B cell (primary cell): ENCODE measurements at regions not wholly inside any gene's neighbourhood (a gene's known extent, or its start where the extent isn't known, plus 50 kb on each side); places are given as distances from the start of the nearest gene placed in this dataset.
A peak's percentile ranks its signal among the peaks of the same experiment; 100 is the strongest.

Experiments
- ATAC-seq: fragments of 200-7000 bp; cut with Tn5 transposase; one replicate; pipeline ENCODE4 v1.10.0; 2021; ENCODE audit warnings: low read depth, mild to moderate bottlenecking, moderate number of reproducible peaks, moderate library complexity
- CTCF ChIA-PET: fragments of 350-600 bp; sonication (Branson Sonifier 250); formaldehyde crosslinking; loops from one replicate; lab custom pipeline; 2021; ENCODE audit warnings: antibody characterized with exemption, inconsistent platforms; lab: Charles Lee
- POLR2A ChIA-PET: fragments of 350-600 bp; sonication (Branson Sonifier 250); formaldehyde crosslinking; loops from one replicate; lab custom pipeline; 2021; ENCODE audit warnings: antibody characterized with exemption; lab: Charles Lee
- DNase-seq: peaks from one replicate; pipeline ENCODE4 v3.0.0; 2013
- H2AFZ ChIP-seq: 2 replicates; pipeline ENCODE4 v1.6.1; 2012; ENCODE audit warnings: mild to moderate bottlenecking, low read depth, low read length; ENCODE audit not compliant: insufficient read depth, poor library complexity, severe bottlenecking
- H3K27ac ChIP-seq, 2 donors: 1 replicate in 1 of 2; 2 replicates in 1 of 2; pipeline ENCODE4 v1.5.1; 2012 to 2013; ENCODE audit warnings: low read length in 2 of 2, mild to moderate bottlenecking in 2 of 2, moderate library complexity in 1 of 2
- H3K27me3 ChIP-seq, 4 experiments: fragments of 200-600 bp in 1 of 4; sonication (generic) in 1 of 4; replicated peaks in 1 of 4; 1 replicate in 2 of 4; 2 replicates in 2 of 4; pipeline versions ENCODE4 v1.6.1 to v1.7.0; 2013 to 2016; ENCODE audit warnings: low read length in 3 of 4, mild to moderate bottlenecking in 2 of 4, mixed read lengths in 1 of 4, moderate library complexity in 1 of 4; ENCODE audit not compliant: insufficient read depth in 4 of 4, control insufficient read depth in 3 of 4; ENCODE audit errors: control extremely low read depth in 1 of 4
- H3K36me3 ChIP-seq, 2 experiments: replicated peaks in 1 of 2; 1 replicate in 1 of 2; 2 replicates in 1 of 2; pipeline versions ENCODE4 v1.6.1 to v1.7.1; 2013; ENCODE audit warnings: low read length in 1 of 2; ENCODE audit not compliant: insufficient read depth in 2 of 2, control insufficient read depth in 1 of 2; ENCODE audit errors: control extremely low read depth in 1 of 2, extremely low read depth in 1 of 2
- H3K4me1 ChIP-seq, 2 donors: fragments of 200-600 bp in 1 of 2; sonication (generic) in 1 of 2; 1 replicate in 1 of 2; 2 replicates in 1 of 2; pipeline versions ENCODE4 v1.5.1 to v1.6.1; 2013 to 2017; ENCODE audit warnings: low read length in 2 of 2; ENCODE audit not compliant: control insufficient read depth in 2 of 2, insufficient read depth in 2 of 2
- H3K4me2 ChIP-seq: replicated peaks from 2 replicates; pipeline ENCODE3; 2012; ENCODE audit warnings: mild to moderate bottlenecking, low read depth, low read length; ENCODE audit not compliant: poor library complexity, severe bottlenecking
- H3K4me3 ChIP-seq, 5 experiments: fragments of 200-600 bp in 1 of 5; sonication (generic) in 1 of 5; 1 replicate in 3 of 5; 2 replicates in 2 of 5; pipeline versions ENCODE4 v1.5.1 to v1.7.0; 2011 to 2016; ENCODE audit warnings: low read length in 4 of 5, mild to moderate bottlenecking in 4 of 5, low read depth in 2 of 5, control low read depth in 1 of 5, moderate library complexity in 1 of 5; ENCODE audit not compliant: insufficient read depth in 1 of 5; ENCODE audit errors: control extremely low read depth in 1 of 5, extremely low read depth in 1 of 5
- H3K79me2 ChIP-seq: fragments of 200-600 bp; sonication (generic); one replicate; pipeline ENCODE4 v1.6.0; 2016; ENCODE audit warnings: low read length; ENCODE audit not compliant: control insufficient read depth, insufficient read depth
- H3K9ac ChIP-seq: fragments of 200-600 bp; sonication (generic); 2 replicates; pipeline ENCODE4 v1.6.1; 2017; ENCODE audit warnings: mild to moderate bottlenecking, low read length, moderate library complexity
- H3K9me3 ChIP-seq, 3 donors: one replicate each; pipeline versions ENCODE4 v1.6.1 to v1.7.1; 2013; ENCODE audit warnings: low read length in 2 of 3; ENCODE audit not compliant: control insufficient read depth in 2 of 3, insufficient read depth in 1 of 3; ENCODE audit errors: control extremely low read depth in 1 of 3
- H4K20me1 ChIP-seq: 2 replicates; pipeline ENCODE4 v1.6.0; 2012; ENCODE audit warnings: mild to moderate bottlenecking, low read length; ENCODE audit not compliant: insufficient read depth, control insufficient read depth, poor library complexity, severe bottlenecking
- H3K27ac Mint-ChIP-seq: one replicate; pipeline ENCODE4 v1.8.0; 2021; ENCODE audit warnings: mixed read lengths
- H3K27me3 Mint-ChIP-seq: one replicate; pipeline ENCODE4 v1.8.0; 2021; ENCODE audit warnings: mixed read lengths
- H3K4me1 Mint-ChIP-seq: one replicate; pipeline ENCODE4 v1.8.0; 2021; ENCODE audit warnings: mixed read lengths
- H3K4me3 Mint-ChIP-seq: one replicate; pipeline ENCODE4 v1.8.0; 2021; ENCODE audit warnings: mixed read lengths
- H3K9me3 Mint-ChIP-seq: one replicate; pipeline ENCODE4 v1.8.0; 2022; ENCODE audit warnings: mixed read lengths; ENCODE audit not compliant: insufficient read depth
- CTCF ChIP-seq: fragments of 200-600 bp; IDR thresholded peaks from one replicate; pipeline ENCODE4 v1.8.0; 2022; ENCODE audit warnings: antibody characterized with exemption, mild to moderate bottlenecking
- EZH2 ChIP-seq: IDR thresholded peaks from 2 replicates; pipeline ENCODE4 v1.6.1; 2012; ENCODE audit warnings: borderline replicate concordance, low read depth, mild to moderate bottlenecking, moderate library complexity, low read length; ENCODE audit not compliant: insufficient read depth, poor library complexity, severe bottlenecking
- WGBS: methylation state at CpG from one replicate; pipeline ENCODE4 v1.1.5; 2013; ENCODE audit warnings: missing lambda C conversion rate; ENCODE audit not compliant: insufficient coverage; 5-methylcytosine and 5-hydroxymethylcytosine counted together
- intact Hi-C: fragments of 100-400 bp; cut with micrococcal nuclease; formaldehyde crosslinking; loops from one replicate; pipeline ENCODE4 v1.10.0; 2022

- Histone ChIP-seq H2AFZ (peak overlapping the region; percentile 55), H3K36me3 (no peaks in the 10 kb centered on the region), H4K20me1 (no peaks in the 10 kb centered on the region), H3K9me3 (no peaks in the 10 kb centered on the region), H3K79me2 (no peaks in the 10 kb centered on the region), H3K9ac (no peak overlapping the region), H3K27ac (no peak overlapping the region), H3K4me3 (no peak overlapping the region), H3K4me2 (no peak overlapping the region), H3K27me3 (peaks cover 0 to 3% (median 0%) of the 10 kb centered on the region in 4 experiments), H3K4me1 (peaks cover 3 to 8% of the 10 kb centered on the region in 2 donors)
- H3K4me3 Mint-ChIP-seq, result no peak overlapping the region
- intact Hi-C loops, result no loop called here
- POLR2A ChIA-PET, result no interaction called here
- CTCF ChIA-PET, result no interaction called here
- no peaks in the 10 kb centered on the region for H3K9me3 Mint-ChIP-seq
- no peaks in the 10 kb centered on the region for H3K27me3 Mint-ChIP-seq
- peaks cover 3% of the 10 kb centered on the region for H3K4me1 Mint-ChIP-seq
- no peak for DNase-seq
- TF ChIP-seq CTCF (no peak), EZH2 (no peak)
- no peak overlapping the region for H3K27ac Mint-ChIP-seq
- ATAC-seq, result no peak
- 22% methylated on average over 3 of the region's 3 CpGs for WGBS
Measured at GRCh38 chr2:44100351-44100750, 68.3 kb upstream of the PPM1B start.

DNA sequence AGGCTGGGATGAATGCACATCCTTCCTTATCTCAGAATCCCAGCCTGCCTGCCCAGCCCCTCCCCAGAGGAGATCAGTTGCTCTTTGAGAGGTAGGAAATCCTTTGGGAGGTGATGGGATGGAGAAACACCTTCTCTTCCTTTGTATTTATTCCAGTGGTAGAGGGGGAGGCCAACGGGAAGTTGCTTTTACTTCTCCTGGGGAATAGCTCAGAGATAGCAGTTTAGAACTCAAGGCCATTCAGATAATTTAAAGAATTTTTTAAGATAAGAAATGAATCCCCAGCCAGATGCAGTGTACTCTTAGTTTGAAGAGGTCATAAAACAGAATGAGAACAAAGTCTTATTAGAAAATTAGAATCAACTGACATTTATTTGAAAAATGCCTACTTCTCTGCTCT is 67.4 kb upstream of the PPM1B start:
- no peaks in the 10 kb centered on the region for H3K9me3 Mint-ChIP-seq
- no CpG with 5 or more reads among the region's 1 CpG for WGBS
- Histone ChIP-seq H3K27ac (no peak overlapping the region), H4K20me1 (no peaks in the 10 kb centered on the region), H3K9me3 (no peaks in the 10 kb centered on the region), H3K79me2 (no peaks in the 10 kb centered on the region), H3K4me1 (peaks cover 3 to 8% of the 10 kb centered on the region in 2 donors), H3K36me3 (no peaks in the 10 kb centered on the region), H3K4me3 (no peak overlapping the region), H2AFZ (peak overlapping the region; percentile 55), H3K9ac (no peak overlapping the region), H3K27me3 (peaks cover 0 to 3% (median 0%) of the 10 kb centered on the region in 4 experiments), H3K4me2 (no peak overlapping the region)
- H3K4me3 Mint-ChIP-seq, result no peak overlapping the region
- CTCF ChIA-PET, result no interaction called here
- H3K4me1 Mint-ChIP-seq, result peaks cover 3% of the 10 kb centered on the region
- no peaks in the 10 kb centered on the region for H3K27me3 Mint-ChIP-seq
- H3K27ac Mint-ChIP-seq, result no peak overlapping the region
- ATAC-seq (no peak), DNase-seq (no peak)
- intact Hi-C loops, result no loop called here
- POLR2A ChIA-PET, result no interaction called here
- TF ChIP-seq CTCF (no peak), EZH2 (no peak)
